Activated CD8-positive, alpha-beta memory T cell treated with anti-CD3 and anti-CD28 coated beads for 24 hours (primary cell): ENCODE measurements at regions not wholly inside any gene's neighbourhood (a gene's known extent, or its start where the extent isn't known, plus 50 kb on each side); places are given as distances from the start of the nearest gene placed in this dataset.
"Not testable (repeated sequence)": the region's sequence is repeated elsewhere in the genome, so short reads cannot be mapped to it uniquely, and the experiment has no call there.

Experiments used
- DNase-seq: peaks from one replicate; pipeline ENCODE4 v3.0.0-alpha.2; 2020

DNA sequence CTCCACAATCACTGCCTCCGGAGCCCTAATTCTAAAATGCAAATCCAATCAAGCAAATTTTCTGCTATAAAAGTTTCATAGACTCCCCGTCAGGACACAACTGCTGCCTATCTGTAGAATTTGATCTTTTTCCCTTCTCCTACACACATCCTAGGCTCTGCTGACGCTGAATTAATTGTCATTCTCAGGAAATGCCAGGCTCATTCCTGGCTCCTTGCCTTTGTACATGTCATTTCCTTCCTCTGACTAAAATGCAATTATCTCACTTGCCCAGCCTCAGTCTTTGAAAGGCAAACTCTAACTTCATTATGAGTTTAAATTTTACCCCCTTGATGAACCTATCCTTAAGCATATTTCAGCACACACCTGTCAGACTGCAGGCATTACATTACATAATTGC, 844.9 kb upstream of the CRIM1 start:
- no peak for DNase-seq

GRCh38 chr2:35508601-35509000, 847.0 kb upstream of the CRIM1 start:
- no peak for DNase-seq

GRCh38 chr2:35504419-35504818, 851.2 kb upstream of the CRIM1 start:
- no peak for DNase-seq

- DNase-seq = no peak
Observed at GRCh38 chr2:35503738-35504199, 851.8 kb upstream of the CRIM1 start.

GRCh38 chr2:35503311-35503710, 852.3 kb upstream of the CRIM1 start:
- DNase-seq = no peak

GRCh38 chr2:35501076-35501475, 854.5 kb upstream of the CRIM1 start:
- DNase-seq = no peak

DNA sequence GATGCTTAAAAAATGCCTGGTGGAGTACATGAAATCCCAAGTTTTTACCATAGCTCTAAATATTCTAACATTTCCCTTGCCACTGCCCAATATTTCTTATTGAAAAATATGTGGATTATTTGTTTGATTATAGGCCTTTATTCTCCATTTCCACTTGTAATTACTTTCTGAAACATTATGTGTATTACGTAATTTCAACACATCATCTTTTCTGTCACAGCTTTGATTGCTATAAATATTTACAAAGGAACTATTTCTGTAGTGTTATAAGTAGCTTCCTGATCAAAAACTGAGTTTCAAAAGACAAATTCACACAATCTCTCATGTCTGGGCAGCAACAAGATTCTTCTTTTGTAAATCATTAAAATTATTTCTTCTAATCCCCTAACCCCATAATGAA, 859.6 kb upstream of the CRIM1 start:
- DNase-seq = no peak

- no peak for DNase-seq
Observed at GRCh38 chr2:35495182-35495581, 860.4 kb upstream of the CRIM1 start.

GRCh38 chr2:35478121-35478520, 877.5 kb upstream of the CRIM1 start:
- DNase-seq = not testable (repeated sequence)

DNA sequence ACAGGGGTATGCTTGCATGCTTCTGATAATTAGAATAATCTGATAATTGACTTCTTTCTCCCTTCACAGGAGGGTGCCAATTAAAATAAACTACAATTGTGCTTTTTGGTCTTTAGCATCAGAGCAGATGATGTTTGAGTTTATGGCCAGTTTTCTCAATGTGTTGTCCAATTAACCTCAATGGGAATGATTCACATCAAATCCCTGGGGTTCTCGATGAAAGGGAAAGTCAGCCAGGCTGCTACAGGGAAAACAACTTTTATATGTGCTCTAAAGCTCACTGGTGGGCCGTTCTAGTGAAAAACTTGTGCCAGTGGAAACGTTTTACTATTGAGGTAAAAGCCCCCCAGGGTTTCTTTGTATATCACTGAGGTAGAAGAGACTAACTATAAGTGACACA, 887.3 kb upstream of the CRIM1 start:
- DNase-seq = no peak

- DNase-seq = no peak
Observed at GRCh38 chr2:35463805-35464596, 891.6 kb upstream of the CRIM1 start.

DNA sequence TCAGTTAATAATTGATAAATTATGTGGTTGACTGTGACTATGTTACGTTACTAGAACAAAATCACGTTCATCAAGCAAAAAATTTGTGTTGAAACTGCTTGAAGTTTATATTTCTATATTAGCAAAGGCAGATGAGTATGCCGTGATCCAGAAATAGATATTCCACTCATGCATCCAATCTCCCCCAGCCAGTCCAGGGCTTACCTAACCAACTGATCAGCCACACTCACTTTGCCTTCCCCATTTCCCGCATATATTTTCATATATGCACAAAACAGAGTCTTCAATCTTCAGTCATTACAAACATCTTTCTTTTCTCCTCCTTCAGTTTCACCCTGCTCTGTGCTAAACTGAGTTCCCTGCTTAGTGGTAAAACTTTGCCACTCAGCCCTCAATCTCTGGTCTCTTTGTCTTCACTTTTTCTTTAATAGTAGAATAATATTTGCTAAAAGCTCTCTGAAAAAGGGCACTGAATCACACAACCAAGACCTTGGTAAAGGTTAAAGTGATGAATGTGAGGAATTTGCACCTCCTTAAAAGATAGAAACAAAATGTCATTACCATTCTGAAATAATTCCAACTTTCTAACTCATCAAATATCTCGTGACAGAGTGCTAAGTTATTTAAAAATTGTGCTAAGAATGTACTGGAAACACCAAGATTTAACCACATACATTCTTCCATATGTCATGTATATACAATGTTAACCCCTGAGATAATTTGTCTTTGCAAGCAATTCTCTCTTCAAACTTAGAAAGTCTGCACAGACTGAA, 893.2 kb upstream of the CRIM1 start:
- no peak for DNase-seq

GRCh38 chr2:35461406-35461805, 894.2 kb upstream of the CRIM1 start:
- DNase-seq = no peak

GRCh38 chr2:35454966-35455638, 900.5 kb upstream of the CRIM1 start:
- DNase-seq = no peak

DNA sequence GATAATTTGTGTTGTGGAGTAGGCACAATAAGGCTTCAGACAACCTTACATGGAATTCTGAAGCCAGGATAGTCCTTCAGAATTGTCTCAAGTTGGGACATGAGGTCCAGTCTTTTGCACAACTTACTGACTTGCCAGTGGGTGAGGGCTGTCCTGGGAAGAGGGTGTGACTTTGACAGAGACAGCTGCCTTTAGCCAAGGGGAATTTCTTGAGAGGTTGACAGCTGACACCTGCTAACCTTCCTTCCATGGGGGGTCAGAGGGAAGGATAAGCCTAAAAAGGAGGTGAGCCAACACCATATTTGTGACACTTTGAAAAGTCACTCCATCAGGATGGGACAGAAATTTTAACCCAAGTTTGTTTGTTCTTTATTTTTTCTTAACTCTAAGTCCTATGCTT, 907.8 kb upstream of the CRIM1 start:
- no peak for DNase-seq

DNA sequence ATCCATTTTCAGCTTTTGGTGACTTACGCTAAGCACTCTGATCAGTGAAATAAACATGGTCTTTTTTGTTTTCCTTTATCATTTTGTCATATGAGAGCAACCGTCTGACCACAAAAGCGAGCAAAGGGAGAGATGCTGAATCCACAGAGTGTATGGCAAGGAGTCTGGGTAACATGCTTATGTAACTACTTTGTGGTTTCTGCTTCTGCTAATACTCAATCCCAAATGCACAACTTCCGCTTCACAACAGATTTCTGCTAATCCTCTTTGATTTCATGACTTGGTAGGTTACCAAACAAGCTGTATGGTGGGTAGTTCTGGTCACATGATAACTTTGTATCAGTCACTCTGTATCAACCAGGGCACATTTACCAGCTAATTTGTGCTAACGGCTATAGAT, 908.4 kb upstream of the CRIM1 start:
- no peak for DNase-seq

- DNase-seq = no peak
Observed at GRCh38 chr2:35443087-35443486, 912.5 kb upstream of the CRIM1 start.

DNA sequence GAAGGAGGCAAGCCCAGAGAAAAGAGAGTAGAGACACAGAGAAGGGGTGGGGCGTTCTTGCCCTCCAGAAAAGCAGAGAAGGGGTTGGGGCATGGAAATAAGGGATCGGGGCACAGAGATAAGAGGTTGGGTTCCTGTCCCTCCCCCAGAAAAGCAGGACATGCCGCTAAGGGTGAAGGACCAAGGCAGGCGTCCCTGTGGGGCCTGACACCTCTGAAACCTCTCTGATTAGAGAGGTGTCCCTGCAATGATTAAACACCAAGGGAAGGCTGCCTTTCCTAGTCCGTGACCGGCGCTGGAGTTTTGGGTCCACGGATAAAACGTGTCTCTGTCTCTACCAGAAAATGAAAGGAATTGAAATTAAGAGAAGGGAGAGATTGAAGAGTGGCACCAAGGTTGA, 914.0 kb upstream of the CRIM1 start:
- not testable (repeated sequence) for DNase-seq

- DNase-seq = not testable (repeated sequence)
Observed at GRCh38 chr2:35440308-35440707, 915.3 kb upstream of the CRIM1 start.

DNA sequence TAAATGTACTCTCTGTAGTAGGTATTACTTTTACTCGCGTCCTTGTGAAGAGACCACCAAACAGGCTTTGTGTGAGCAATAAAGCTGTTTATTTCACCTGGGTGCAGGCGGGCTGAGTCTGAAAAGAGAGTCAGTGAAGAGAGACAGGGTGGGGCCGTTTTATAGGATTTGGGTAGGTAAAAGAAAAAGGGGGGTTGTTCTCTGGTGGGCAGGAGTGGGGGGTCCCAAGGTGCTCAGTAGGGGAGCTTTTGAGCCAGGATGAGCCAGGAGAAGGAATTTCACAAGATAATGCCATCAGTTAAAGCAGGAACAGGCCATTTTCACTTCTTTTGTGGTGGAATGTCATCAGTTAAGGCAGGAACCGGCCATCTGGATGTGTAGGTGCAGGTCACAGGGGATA, 918.7 kb upstream of the CRIM1 start:
- DNase-seq = not testable (repeated sequence)

- DNase-seq = no peak
Observed at GRCh38 chr2:35428548-35428947, 927.0 kb upstream of the CRIM1 start.

DNA sequence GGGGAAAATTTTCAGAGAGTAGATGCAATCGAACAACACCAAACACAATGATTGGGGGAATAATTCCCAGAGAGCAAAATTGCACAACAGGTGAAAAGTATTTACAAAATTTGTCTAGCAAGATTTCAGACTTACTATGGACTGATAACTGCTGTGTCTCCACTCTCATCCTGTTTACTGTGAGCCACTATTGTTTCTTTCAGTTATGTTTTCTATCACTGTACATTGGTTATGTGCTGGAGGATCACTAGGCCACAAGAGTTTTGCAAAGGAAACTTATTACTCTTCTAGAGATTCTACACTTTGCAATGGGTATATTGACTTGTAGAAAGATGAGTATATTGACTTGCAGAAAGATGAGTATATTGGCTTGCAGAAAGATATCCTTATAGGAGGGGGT, 934.1 kb upstream of the CRIM1 start:
- no peak for DNase-seq

GRCh38 chr2:35417293-35417692, 938.3 kb upstream of the CRIM1 start:
- DNase-seq = no peak
